Stimulated activated CD4-positive, alpha-beta T cell treated with anti-CD3 and anti-CD28 coated beads, TNF-alpha, amount 100 ng/mL, for 48 hours (primary cell): ENCODE measurements at regions not wholly inside any gene's neighbourhood (a gene's known extent, or its start where the extent isn't known, plus 50 kb on each side); places are given as distances from the start of the nearest gene placed in this dataset.

Experiments
- DNase-seq, 3 donors: peaks; one replicate each; pipeline ENCODE4 v3.0.0-alpha.2; 2020; ENCODE audit warnings: low read depth in 3 of 3

GRCh38 chr3:83513677-83514076 is 1445.1 kb upstream of the CADM2 start:
- no peak for DNase-seq

GRCh38 chr3:83514130-83514914 is 1444.5 kb upstream of the CADM2 start:
- no peak for DNase-seq

- no peak for DNase-seq
These were observed 1443.7 kb upstream of the CADM2 start for GRCh38 chr3:83515123-83515522.

- no peak for DNase-seq
These were observed 1435.2 kb upstream of the CADM2 start for GRCh38 chr3:83523470-83524073.

- no peak for DNase-seq
These were observed 1433.9 kb upstream of the CADM2 start for GRCh38 chr3:83524901-83525300.

- DNase-seq, result no peak
These were observed 1399.7 kb upstream of the CADM2 start for GRCh38 chr3:83559082-83559481.

- no peak for DNase-seq
These were observed 1390.9 kb upstream of the CADM2 start for GRCh38 chr3:83567935-83568334.

- no peak for DNase-seq
These were observed 1377.2 kb upstream of the CADM2 start for GRCh38 chr3:83581546-83581945.

- no peak for DNase-seq
These were observed 1357.1 kb upstream of the CADM2 start for GRCh38 chr3:83601704-83602103.

- no peak for DNase-seq
These were observed 1336.3 kb upstream of the CADM2 start for GRCh38 chr3:83622526-83622925.

- DNase-seq, result no peak
These were observed 1333.5 kb upstream of the CADM2 start for GRCh38 chr3:83625261-83625660.

- no peak for DNase-seq
These were observed 1330.3 kb upstream of the CADM2 start for GRCh38 chr3:83628471-83628870.

- no peak for DNase-seq
These were observed 1326.3 kb upstream of the CADM2 start for GRCh38 chr3:83632526-83632925.

GRCh38 chr3:83633758-83634157 is 1325.0 kb upstream of the CADM2 start:
- no peak for DNase-seq

GRCh38 chr3:83649692-83650091 is 1309.1 kb upstream of the CADM2 start:
- DNase-seq, result no peak

- DNase-seq, result no peak
These were observed 1303.7 kb upstream of the CADM2 start for GRCh38 chr3:83655083-83655482.

GRCh38 chr3:83662381-83662960 is 1296.3 kb upstream of the CADM2 start:
- DNase-seq, result no peak

- no peak for DNase-seq
These were observed 1288.4 kb upstream of the CADM2 start for GRCh38 chr3:83670416-83670815.

GRCh38 chr3:83683937-83684598 is 1274.7 kb upstream of the CADM2 start:
- DNase-seq, result no peak

GRCh38 chr3:83706669-83707068 is 1252.1 kb upstream of the CADM2 start:
- DNase-seq, result no peak

- no peak for DNase-seq
These were observed 1243.5 kb upstream of the CADM2 start for GRCh38 chr3:83715307-83715706.

- DNase-seq, result no peak
These were observed 1229.2 kb upstream of the CADM2 start for GRCh38 chr3:83729576-83729975.

GRCh38 chr3:83734656-83735055 is 1224.1 kb upstream of the CADM2 start:
- DNase-seq, result no peak
